Muscle of arm (tissue), 1 donor: ENCODE measurements at regions not wholly inside any gene's neighbourhood (a gene's known extent, or its start where the extent isn't known, plus 50 kb on each side); places are given as distances from the start of the nearest gene placed in this dataset.

Experiments
- DNase-seq: peaks from one replicate; pipeline ENCODE4 v3.0.0-alpha.2; 2013

DNA sequence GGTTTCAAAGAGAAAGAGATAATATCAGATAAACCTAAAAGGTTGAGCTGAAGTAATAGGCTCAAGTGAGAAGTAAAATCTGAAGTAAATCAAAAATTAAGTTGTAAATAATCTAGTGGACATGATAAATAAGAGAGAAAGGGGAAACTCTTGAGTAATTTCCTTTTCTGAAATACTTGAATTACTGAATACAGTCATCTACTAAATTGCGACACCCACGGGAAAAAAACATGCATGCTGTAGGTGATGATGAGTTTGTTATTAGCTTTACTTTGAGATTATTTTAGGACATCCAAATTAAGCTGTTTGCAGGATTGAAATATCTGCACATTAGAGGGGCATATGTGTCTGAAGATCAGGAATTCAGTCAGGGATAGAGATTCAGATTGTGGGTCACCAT, 50.0 kb upstream of the CARD18 start:
- DNase-seq, result no peak
